ENCODE measurements at regions not wholly inside any gene's neighbourhood (a gene's known extent, or its start where the extent isn't known, plus 50 kb on each side); places are given as distances from the start of the nearest gene placed in this dataset.

- Histone ChIP-seq H3K27ac (ENCODE audit: poor library complexity, severe bottlenecking) (no peak overlapping the region), H3K4me3 (ENCODE audit: severe bottlenecking) (no peak overlapping the region), H3K4me1 (ENCODE audit: insufficient read depth, poor library complexity, severe bottlenecking) (no peaks in the 10 kb centered on the region), H3K27me3 (ENCODE audit: insufficient read depth, poor library complexity, severe bottlenecking) (peaks cover 12% of the 10 kb centered on the region), H3K9me3 (ENCODE audit: severe bottlenecking) (no peaks in the 10 kb centered on the region), H3K36me3 (ENCODE audit: low read depth) (no peaks in the 10 kb centered on the region)
- ATAC-seq (ENCODE audit: low read depth) (no peak), DNase-seq (ENCODE audit: low spot score) (no peak)
- no peak for TF ChIP-seq CTCF (IDR thresholded peaks at IDR 0.05; ENCODE audit: poor library complexity, severe bottlenecking)
Measured at GRCh38 chr16:73347500-73348375, 299.8 kb upstream of the ZFHX3 start.

DNA sequence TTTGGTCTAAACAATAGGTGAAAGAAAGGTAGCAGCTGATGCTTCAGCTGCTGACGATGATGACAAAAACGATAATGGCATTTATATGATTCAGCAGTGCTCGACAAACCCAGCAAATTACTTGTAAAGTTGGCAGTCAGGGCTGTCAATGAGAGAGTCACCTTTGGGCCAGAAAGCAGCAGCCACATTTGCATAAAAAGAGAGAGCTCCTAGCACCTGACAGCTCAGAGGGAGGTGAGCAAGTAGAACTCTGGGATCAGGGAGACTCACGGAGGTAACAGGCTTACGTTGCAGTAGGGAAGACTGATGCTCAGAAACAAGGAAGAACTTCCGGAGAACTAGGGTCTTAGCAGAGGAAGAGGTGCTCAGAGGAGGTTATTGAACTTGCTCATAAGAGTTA lies 291.9 kb upstream of the ZFHX3 start:
- no peaks in the 10 kb centered on the region for H3K9me3 ChIP-seq (ENCODE audit: severe bottlenecking)
- no peaks in the 10 kb centered on the region for H3K36me3 ChIP-seq (ENCODE audit: low read depth)
- no peak overlapping the region for H3K4me3 ChIP-seq (ENCODE audit: severe bottlenecking)
- no peak for TF ChIP-seq CTCF (IDR thresholded peaks at IDR 0.05; ENCODE audit: poor library complexity, severe bottlenecking)
- no peaks in the 10 kb centered on the region for H3K4me1 ChIP-seq (ENCODE audit: insufficient read depth, poor library complexity, severe bottlenecking)
- DNase-seq (ENCODE audit: low spot score) = no peak
- peaks cover 9% of the 10 kb centered on the region for H3K27me3 ChIP-seq (ENCODE audit: insufficient read depth, poor library complexity, severe bottlenecking)
- H3K27ac ChIP-seq (ENCODE audit: poor library complexity, severe bottlenecking) = no peak overlapping the region
- ATAC-seq (ENCODE audit: low read depth) = no peak

DNA sequence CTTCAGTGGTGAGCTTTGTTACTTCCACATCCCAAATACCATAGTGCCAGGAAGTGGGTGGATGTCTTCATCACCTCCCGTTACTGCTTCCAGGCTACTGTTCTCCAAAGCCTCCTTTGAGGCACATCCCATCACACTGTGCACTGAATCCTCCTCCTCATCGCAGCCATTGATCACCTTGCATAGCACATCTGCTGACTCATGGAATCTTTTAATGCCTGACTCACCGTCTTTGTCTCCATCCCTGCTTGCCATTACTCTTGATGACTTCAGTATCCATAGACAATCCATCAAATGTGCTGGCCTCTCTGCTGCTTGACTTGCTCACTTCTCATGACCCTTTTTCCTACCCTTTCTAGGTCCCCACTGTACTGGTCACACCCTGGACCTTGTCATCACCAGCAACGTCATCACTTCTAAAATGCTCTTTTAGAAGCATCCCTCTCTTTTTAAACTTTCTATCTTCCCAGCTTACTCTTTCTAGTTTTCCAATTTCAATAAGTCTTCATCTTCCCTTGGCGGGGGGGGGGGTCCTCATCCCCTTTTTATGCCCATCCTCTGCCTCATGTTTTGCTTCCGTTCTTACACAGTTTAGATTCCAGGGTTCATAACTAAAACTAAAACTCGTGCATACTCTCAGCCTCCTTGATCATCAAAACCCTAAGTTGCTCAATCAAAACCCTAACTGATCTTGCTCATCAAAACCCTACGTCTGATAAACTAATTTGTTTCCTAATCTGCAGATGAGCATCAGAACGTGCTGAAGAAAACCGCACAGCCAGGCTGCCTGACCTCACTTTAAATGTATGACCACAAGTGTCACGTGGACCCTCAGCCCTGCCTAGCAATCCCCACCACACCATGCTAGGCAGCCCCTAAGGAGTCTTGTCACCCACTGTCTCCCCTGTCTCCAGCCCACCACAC lies 289.7 kb upstream of the ZFHX3 start:
- no peak; the same call in 2 of the 3 replicates for ATAC-seq (ENCODE audit: low read depth)
- Histone ChIP-seq H3K9me3 (ENCODE audit: severe bottlenecking) (no peaks in the 10 kb centered on the region), H3K27ac (ENCODE audit: poor library complexity, severe bottlenecking) (no peak overlapping the region), H3K4me3 (ENCODE audit: severe bottlenecking) (no peak overlapping the region), H3K4me1 (ENCODE audit: insufficient read depth, poor library complexity, severe bottlenecking) (no peaks in the 10 kb centered on the region), H3K36me3 (ENCODE audit: low read depth) (no peaks in the 10 kb centered on the region), H3K27me3 (ENCODE audit: insufficient read depth, poor library complexity, severe bottlenecking) (peaks cover 11% of the 10 kb centered on the region)
- no peak for DNase-seq (ENCODE audit: low spot score)
- TF ChIP-seq CTCF (IDR thresholded peaks at IDR 0.05; ENCODE audit: poor library complexity, severe bottlenecking) = no peak

- Histone ChIP-seq H3K27me3 (ENCODE audit: insufficient read depth, poor library complexity, severe bottlenecking) (peaks cover 15% of the 10 kb centered on the region), H3K27ac (ENCODE audit: poor library complexity, severe bottlenecking) (no peak overlapping the region), H3K9me3 (ENCODE audit: severe bottlenecking) (no peaks in the 10 kb centered on the region), H3K36me3 (ENCODE audit: low read depth) (no peaks in the 10 kb centered on the region), H3K4me1 (ENCODE audit: insufficient read depth, poor library complexity, severe bottlenecking) (no peaks in the 10 kb centered on the region), H3K4me3 (ENCODE audit: severe bottlenecking) (no peak overlapping the region)
- no peak for TF ChIP-seq CTCF (IDR thresholded peaks at IDR 0.05; ENCODE audit: poor library complexity, severe bottlenecking)
- DNase-seq (ENCODE audit: low spot score) (no peak), ATAC-seq (ENCODE audit: low read depth) (no peak; the same call in 2 of the 3 replicates)
Measured at GRCh38 chr16:73329358-73330286, 281.7 kb upstream of the ZFHX3 start.
